SU-DHL-6 (cell line): ENCODE measurements at regions not wholly inside any gene's neighbourhood (a gene's known extent, or its start where the extent isn't known, plus 50 kb on each side); places are given as distances from the start of the nearest gene placed in this dataset.
"Not testable (repeated sequence)": the region's sequence is repeated elsewhere in the genome, so short reads cannot be mapped to it uniquely, and the experiment has no call there.

Source experiments
- H2AFZ ChIP-seq: fragments of 200-600 bp; sonication (generic); 2 replicates; pipeline ENCODE4 v1.6.1; 2014; ENCODE audit warnings: low read depth, mild to moderate bottlenecking, moderate library complexity, mixed read lengths, antibody characterized with exemption, low read length; ENCODE audit not compliant: severe bottlenecking
- H3F3A ChIP-seq: fragments of 200-600 bp; shearing (Covaris generic); 2 replicates; pipeline ENCODE4 v1.6.0; 2016; ENCODE audit warnings: antibody characterized with exemption, mild to moderate bottlenecking; ENCODE audit not compliant: insufficient read depth
- H3K27ac ChIP-seq: fragments of 200-600 bp; sonication (generic); 2 replicates; pipeline ENCODE4 v1.5.1; 2016; ENCODE audit warnings: low read depth, mild to moderate bottlenecking, low read length, moderate library complexity, mixed read lengths
- H3K27me3 ChIP-seq: fragments of 200-600 bp; sonication (generic), shearing (Covaris generic); 2 replicates; pipeline ENCODE4 v1.6.0; 2014; ENCODE audit warnings: mild to moderate bottlenecking, low read length
- H3K36me3 ChIP-seq: fragments of 200-600 bp; sonication (generic); 2 replicates; pipeline ENCODE4 v1.6.1; 2014; ENCODE audit warnings: mild to moderate bottlenecking, low read length, mixed read lengths
- H3K4me2 ChIP-seq: fragments of 300-600, 200-600 bp; shearing (Covaris generic), sonication (generic); 2 replicates; pipeline ENCODE4 v1.6.0; 2014; ENCODE audit warnings: low read length, low read depth, mild to moderate bottlenecking; ENCODE audit not compliant: poor library complexity, severe bottlenecking
- H3K4me3 ChIP-seq: fragments of 200-600 bp; sonication (generic); 2 replicates; pipeline ENCODE4 v1.5.1; 2014; ENCODE audit warnings: antibody characterized with exemption, low read length, mild to moderate bottlenecking, mixed read lengths; ENCODE audit not compliant: insufficient read depth, poor library complexity, severe bottlenecking
- H3K79me2 ChIP-seq: fragments of 200-600 bp; sonication (generic); 2 replicates; pipeline ENCODE4 v1.6.1; 2014; ENCODE audit warnings: mild to moderate bottlenecking, low read length, moderate library complexity; ENCODE audit not compliant: insufficient read depth
- H3K9ac ChIP-seq: fragments of 200-600 bp; sonication (generic); 2 replicates; pipeline ENCODE4 v1.7.0; 2014; ENCODE audit warnings: mild to moderate bottlenecking, low read length
- H3K9me2 ChIP-seq: fragments of 200-600 bp; sonication (generic); replicated peaks from 2 replicates; pipeline ENCODE4 v1.6.1; 2014; ENCODE audit warnings: low read length; ENCODE audit not compliant: insufficient read depth
- H3K9me3 ChIP-seq: fragments of 200-600 bp; sonication (generic); 2 replicates; pipeline ENCODE4 v1.6.1; 2014; ENCODE audit warnings: low read length, mixed read lengths; ENCODE audit not compliant: insufficient read depth
- H4K20me1 ChIP-seq: fragments of 200-600 bp; sonication (generic); 2 replicates; pipeline ENCODE4 v1.6.1; 2014; ENCODE audit warnings: low read depth, mild to moderate bottlenecking, antibody characterized with exemption, low read length, moderate library complexity, mixed read lengths
- CTCF ChIP-seq: fragments of 200-600 bp; sonication (generic); IDR thresholded peaks from one replicate; pipeline ENCODE4 v1.5.1; 2017; ENCODE audit warnings: antibody characterized with exemption, mild to moderate bottlenecking, low read length, moderate library complexity; ENCODE audit not compliant: insufficient read depth, poor library complexity, severe bottlenecking
- EZH2phosphoT487 ChIP-seq: fragments of 200-600 bp; sonication (generic), shearing (Covaris generic); conservative IDR thresholded peaks from 2 replicates; pipeline ENCODE4 v1.6.1; 2018; ENCODE audit warnings: mild to moderate bottlenecking, antibody characterized with exemption, low read length, moderate library complexity, mixed read lengths

- no peaks in the 10 kb centered on the region for H4K20me1 ChIP-seq
- no peaks in the 10 kb centered on the region for H3K27me3 ChIP-seq
- H3F3A ChIP-seq: peaks cover 3% of the 10 kb centered on the region; the same call in 1 of the 2 replicates
- no peaks in the 10 kb centered on the region for H3K79me2 ChIP-seq
- no peak overlapping the region for H2AFZ ChIP-seq
- H3K9me3 ChIP-seq: no peaks in the 10 kb centered on the region; the same call in 1 of the 2 replicates
- H3K27ac ChIP-seq: no peak overlapping the region
- no peak overlapping the region for H3K9ac ChIP-seq
- H3K4me2 ChIP-seq: no peak overlapping the region
- TF ChIP-seq CTCF: no peak
- TF ChIP-seq EZH2phosphoT487: no peak
- H3K9me2 ChIP-seq: no peaks in the 10 kb centered on the region
- H3K36me3 ChIP-seq: peaks cover 3% of the 10 kb centered on the region; the same call in 1 of the 2 replicates
- H3K4me3 ChIP-seq: no peak overlapping the region
Observed at GRCh38 chr16:13378151-13378550, 476.8 kb downstream of the SHISA9 start.

- Histone ChIP-seq H3K36me3 (peaks cover 3% of the 10 kb centered on the region; the same call in 1 of the 2 replicates), H3K27me3 (no peaks in the 10 kb centered on the region), H3F3A (peaks cover 3% of the 10 kb centered on the region; the same call in 1 of the 2 replicates), H2AFZ (no peak overlapping the region), H4K20me1 (no peaks in the 10 kb centered on the region), H3K9ac (no peak overlapping the region), H3K9me3 (no peaks in the 10 kb centered on the region; the same call in 1 of the 2 replicates), H3K27ac (no peak overlapping the region), H3K4me2 (no peak overlapping the region), H3K9me2 (no peaks in the 10 kb centered on the region), H3K4me3 (no peak overlapping the region), H3K79me2 (no peaks in the 10 kb centered on the region)
- TF ChIP-seq CTCF (no peak), EZH2phosphoT487 (no peak)
Observed at GRCh38 chr16:13379266-13379665, 477.9 kb downstream of the SHISA9 start.

GRCh38 chr16:13385156-13386040 is 484.0 kb downstream of the SHISA9 start:
- not testable (repeated sequence) for H3K4me3 ChIP-seq, H2AFZ ChIP-seq, H3K36me3 ChIP-seq, H3K79me2 ChIP-seq, H4K20me1 ChIP-seq, H3K9me3 ChIP-seq, H3K9me2 ChIP-seq, H3K4me2 ChIP-seq, H3K27me3 ChIP-seq, H3K27ac ChIP-seq, H3K9ac ChIP-seq
- peaks cover 17% of the 10 kb centered on the region for H3F3A ChIP-seq
